NB4 (cell line): ENCODE measurements at regions not wholly inside any gene's neighbourhood (a gene's known extent, or its start where the extent isn't known, plus 50 kb on each side); places are given as distances from the start of the nearest gene placed in this dataset.
"Not testable (repeated sequence)": the region's sequence is repeated elsewhere in the genome, so short reads cannot be mapped to it uniquely, and the experiment has no call there.

Experiments
- DNase-seq: peaks from one replicate; pipeline ENCODE4 v3.0.0; 2010; ENCODE audit warnings: low read depth
- H3K4me3 ChIP-seq: one replicate; pipeline ENCODE4 v1.5.1; 2011; ENCODE audit warnings: mild to moderate bottlenecking, low read depth, low read length, moderate library complexity
- MYC ChIP-seq: IDR thresholded peaks from 2 replicates; pipeline ENCODE4 v1.6.1; 2011; ENCODE audit warnings: low read depth, low read length
- POLR2A ChIP-seq: IDR thresholded peaks from 2 replicates; pipeline ENCODE4 v1.6.1; 2011; ENCODE audit warnings: mild to moderate bottlenecking; ENCODE audit not compliant: insufficient read length; ENCODE audit errors: extremely low read depth
- TF ChIP-seq, protein P1 (sequence below): IDR thresholded peaks from one replicate; pipeline ENCODE4 v1.5.1; 2012; ENCODE audit warnings: low read depth, low read length
- TF ChIP-seq, protein P2 (sequence below): IDR thresholded peaks from 2 replicates; pipeline ENCODE4 v1.6.1; 2011; ENCODE audit warnings: low read depth, low read length

DNA sequence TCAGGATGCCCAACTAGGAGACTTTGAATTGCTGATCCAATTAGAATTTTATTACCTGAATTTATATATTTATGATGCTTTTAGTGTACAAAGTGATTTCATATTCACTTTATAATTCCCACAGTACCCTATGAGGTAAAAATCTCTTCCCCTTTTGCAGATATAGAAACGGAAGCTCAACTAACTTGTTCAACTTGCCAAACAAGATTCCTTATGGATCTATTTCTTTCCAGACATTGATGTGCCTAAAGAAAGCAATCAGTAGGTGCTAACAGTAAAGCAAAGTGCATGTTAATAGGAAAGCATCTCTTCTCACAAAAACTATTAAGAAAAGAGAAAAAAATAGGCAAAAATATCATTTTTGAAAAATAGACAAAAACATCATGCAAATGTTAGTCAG lies 65.9 kb upstream of the PPP1R12A start:
- DNase-seq = no peak
- H3K4me3 ChIP-seq = no peak overlapping the region
- no peak for TF ChIP-seq MYC
- TF ChIP-seq, protein P1, sequence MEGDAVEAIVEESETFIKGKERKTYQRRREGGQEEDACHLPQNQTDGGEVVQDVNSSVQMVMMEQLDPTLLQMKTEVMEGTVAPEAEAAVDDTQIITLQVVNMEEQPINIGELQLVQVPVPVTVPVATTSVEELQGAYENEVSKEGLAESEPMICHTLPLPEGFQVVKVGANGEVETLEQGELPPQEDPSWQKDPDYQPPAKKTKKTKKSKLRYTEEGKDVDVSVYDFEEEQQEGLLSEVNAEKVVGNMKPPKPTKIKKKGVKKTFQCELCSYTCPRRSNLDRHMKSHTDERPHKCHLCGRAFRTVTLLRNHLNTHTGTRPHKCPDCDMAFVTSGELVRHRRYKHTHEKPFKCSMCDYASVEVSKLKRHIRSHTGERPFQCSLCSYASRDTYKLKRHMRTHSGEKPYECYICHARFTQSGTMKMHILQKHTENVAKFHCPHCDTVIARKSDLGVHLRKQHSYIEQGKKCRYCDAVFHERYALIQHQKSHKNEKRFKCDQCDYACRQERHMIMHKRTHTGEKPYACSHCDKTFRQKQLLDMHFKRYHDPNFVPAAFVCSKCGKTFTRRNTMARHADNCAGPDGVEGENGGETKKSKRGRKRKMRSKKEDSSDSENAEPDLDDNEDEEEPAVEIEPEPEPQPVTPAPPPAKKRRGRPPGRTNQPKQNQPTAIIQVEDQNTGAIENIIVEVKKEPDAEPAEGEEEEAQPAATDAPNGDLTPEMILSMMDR = no peak
- TF ChIP-seq POLR2A = no peak
- TF ChIP-seq, protein P2, sequence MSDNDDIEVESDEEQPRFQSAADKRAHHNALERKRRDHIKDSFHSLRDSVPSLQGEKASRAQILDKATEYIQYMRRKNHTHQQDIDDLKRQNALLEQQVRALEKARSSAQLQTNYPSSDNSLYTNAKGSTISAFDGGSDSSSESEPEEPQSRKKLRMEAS = no peak

DNA sequence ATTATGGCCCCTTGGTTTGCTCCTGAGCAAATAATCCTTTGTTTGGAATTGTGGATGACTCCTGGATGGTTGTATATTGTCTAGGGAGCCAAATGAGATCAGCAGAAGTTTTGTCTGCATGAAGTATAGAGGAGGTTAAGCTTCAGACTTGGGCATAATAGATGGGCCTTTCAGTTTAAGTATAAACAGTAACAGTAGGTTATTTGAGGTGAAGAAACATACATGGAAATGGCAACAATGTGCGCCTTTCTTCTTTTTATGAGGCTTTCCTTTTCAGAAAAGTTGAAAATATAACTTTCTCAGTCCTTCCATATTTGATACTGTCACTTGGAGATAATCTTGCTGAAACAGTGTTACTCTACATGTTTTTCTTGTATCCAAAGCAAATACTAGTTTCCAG lies 63.7 kb upstream of the PPP1R12A start:
- TF ChIP-seq POLR2A (no peak), MYC (no peak)
- TF ChIP-seq, protein P1 = no peak
- TF ChIP-seq, protein P2 = no peak
- no peak for DNase-seq

DNA sequence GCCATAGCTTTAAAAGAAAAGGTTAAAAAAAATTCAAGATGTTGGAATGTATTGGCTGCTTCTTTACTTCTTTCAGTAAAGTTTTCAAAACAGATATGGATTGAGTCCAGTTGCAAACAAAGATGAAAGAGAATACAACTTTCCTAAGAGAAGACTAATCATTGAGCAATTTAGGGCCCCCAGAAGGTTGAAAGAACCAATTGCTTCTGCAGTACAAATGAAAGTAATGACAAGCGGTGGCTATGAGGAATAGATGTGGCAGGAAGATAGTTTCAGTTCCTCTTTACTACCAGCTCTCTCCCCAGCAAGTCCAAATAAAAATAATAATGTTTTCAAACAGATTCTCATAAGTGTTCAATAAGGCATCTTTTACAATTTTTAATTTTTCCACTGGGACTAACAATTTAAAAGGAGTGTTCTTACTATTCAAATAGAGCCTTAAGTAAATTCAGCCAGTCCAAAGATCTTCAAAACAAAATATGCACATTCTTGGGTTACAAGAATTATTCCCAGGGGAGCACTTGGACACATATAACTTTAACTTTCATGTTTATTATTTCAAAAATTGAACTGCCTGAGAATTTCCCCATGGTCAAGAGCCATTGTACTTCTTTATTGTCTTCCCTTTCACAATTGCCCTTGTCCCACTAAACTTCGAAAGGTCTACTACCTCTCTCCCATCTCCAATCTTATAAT lies 62.3 kb upstream of the PPP1R12A start:
- TF ChIP-seq, protein P2 = no peak
- TF ChIP-seq MYC (no peak), POLR2A (no peak)
- TF ChIP-seq, protein P1 = no peak
- peak; percentile 80 for DNase-seq
- H3K4me3 ChIP-seq = no peak overlapping the region

More for the DNA sequence above, 63.7 kb upstream of the PPP1R12A start:
- H3K4me3 ChIP-seq = no peak overlapping the region

DNA sequence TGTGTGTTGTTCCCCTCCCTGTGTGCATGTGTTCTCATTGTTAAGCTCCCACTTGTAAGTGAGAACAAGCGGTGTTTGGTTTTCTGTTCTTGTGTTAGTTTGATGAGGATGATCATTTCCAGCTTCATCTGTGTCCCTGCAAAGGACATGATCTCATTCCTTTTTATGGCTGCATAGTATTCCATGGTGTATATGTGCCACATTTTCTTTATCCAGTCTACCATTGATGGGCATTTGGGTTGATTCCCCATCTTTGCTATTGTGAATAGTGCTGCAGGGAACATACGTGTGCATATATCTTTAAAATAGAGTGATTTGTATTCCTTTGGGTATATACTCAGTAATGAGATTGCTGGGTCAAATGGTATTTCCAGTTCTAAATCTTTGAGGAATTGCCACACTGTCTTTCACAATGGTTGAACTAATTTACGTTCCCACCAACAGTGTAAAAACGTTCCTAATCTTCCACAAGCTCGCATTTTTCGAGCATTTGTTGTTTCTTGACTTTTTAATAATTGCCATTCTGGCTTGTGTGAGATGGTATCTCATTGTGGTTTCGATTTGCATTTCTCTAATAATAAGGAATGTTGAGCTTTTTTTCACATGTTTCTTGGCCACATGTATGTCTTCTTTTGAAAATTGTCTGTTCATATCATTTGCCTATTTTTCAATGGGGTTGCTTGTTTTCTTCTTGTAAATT lies 60.6 kb upstream of the PPP1R12A start:
- DNase-seq, H3K4me3 ChIP-seq: not testable (repeated sequence)

DNA sequence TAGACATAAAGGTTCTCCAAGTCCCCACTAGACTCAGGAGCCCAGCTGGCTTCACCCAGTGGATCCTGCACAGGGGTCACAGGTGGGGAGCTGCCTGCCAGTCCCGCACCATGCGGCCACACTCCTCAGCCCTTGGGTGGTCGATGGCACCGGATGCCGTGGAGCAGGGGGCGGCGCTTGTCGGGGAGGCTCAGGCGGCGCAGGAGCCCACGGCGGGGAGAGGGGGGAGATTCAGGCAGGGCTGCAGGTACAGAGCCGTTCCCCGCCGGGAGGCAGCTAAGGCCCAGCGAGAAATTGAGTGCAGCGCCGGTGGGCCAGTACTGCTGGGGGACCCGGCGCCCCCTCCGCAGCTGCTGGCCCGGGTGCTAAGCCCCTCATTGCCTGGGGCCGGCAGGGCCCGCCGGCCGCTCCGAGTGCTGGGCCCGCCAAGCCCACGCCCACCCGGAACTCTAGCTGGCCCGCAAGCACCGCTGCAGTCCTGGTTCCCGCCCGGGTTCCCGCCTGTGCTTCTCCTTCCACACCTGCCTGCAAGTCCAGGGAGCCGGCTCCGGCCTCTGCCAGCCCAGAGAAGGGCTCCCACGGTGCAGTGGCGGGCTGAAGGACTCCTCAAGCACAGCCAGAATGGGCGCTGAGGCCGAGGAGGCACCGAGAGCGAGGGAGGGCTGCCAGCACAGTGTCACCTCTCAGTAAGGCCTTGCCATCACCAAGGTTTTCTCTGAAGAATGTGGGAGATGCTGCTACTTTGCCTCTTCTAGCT lies 58.4 kb upstream of the PPP1R12A start:
- DNase-seq = no peak
- TF ChIP-seq, protein P2 = no peak
- no peak for TF ChIP-seq MYC
- TF ChIP-seq POLR2A = no peak
- TF ChIP-seq, protein P1 = no peak
- no peak overlapping the region for H3K4me3 ChIP-seq

DNA sequence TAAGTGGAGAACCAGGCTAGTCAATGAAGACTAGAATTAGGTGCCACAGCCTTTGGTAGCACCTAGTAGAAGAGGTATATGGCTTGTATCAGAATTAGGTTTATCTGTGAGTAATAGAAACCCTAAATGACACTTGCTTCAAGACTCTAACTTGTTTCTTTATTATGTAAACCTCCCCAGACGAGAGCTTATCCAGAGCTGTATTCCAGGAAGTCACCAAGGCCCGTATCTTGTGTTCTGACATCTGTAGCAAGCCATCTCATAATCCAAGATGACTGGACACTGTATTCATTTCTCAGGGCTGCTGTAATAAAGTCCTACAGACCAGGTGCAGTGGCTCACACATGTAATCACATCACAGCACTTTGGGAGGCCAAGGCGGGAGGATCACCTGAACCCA lies 56.7 kb upstream of the PPP1R12A start:
- TF ChIP-seq, protein P2 = no peak
- no peak for TF ChIP-seq MYC
- TF ChIP-seq POLR2A = no peak
- TF ChIP-seq, protein P1 = no peak
- DNase-seq = no peak
- H3K4me3 ChIP-seq = no peak overlapping the region

DNA sequence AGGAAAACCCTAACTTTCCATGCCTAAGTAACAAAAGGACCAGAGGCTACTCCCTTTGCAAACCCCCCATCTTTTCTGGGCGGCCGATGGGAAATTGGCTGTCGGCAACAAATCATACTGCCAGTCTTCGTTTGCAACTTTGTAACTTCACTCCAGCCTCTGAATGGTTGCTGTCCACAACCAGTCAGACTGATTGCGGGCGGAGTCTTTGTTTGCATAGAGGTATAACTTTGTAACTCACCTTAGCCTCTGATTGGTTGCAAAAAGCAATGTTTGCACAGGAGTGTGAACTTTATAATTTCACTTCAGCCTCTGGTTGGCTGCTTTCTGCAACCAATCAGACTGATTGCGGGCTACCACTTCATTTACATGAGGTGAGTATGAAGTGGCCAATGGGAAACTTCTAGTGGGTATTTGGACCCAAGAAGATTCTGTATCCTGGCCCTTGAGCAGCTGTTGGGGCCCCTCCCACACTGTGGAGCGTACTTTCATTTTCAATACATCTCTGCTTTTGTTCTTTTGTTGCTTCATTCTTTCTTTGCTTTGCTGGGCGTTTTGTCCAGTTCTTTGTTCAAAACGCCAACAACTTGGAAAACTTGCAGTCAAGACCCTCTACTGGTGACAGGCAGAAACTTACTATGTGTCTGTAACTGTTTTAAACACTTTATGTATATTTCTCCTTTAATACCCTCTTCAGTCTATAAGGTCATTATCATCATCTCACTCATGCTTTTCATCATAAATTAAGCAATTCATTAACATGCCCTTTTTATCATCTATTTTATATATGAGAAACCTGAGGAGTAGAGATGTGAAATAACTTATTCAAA lies 55.8 kb upstream of the PPP1R12A start:
- not testable (repeated sequence) for H3K4me3 ChIP-seq, DNase-seq
